WTC11 (cell line): ENCODE measurements at regions not wholly inside any gene's neighbourhood (a gene's known extent, or its start where the extent isn't known, plus 50 kb on each side); places are given as distances from the start of the nearest gene placed in this dataset.

Source experiments
- CTCF ChIP-seq: fragments of 200-600 bp; IDR thresholded peaks from 2 replicates; pipeline ENCODE4 v1.8.0; 2022; ENCODE audit warnings: antibody characterized with exemption
- ETV6 ChIP-seq: sonication (generic); formaldehyde crosslinking; IDR thresholded peaks from 2 replicates; pipeline ENCODE4 v1.8.1; 2022; ENCODE audit warnings: mild to moderate bottlenecking, missing genetic modification reagents
- FOXP1 ChIP-seq: sonication (generic); formaldehyde crosslinking; IDR thresholded peaks from 2 replicates; pipeline ENCODE4 v1.8.0; 2022; ENCODE audit warnings: missing genetic modification reagents, mild to moderate bottlenecking, moderate library complexity, borderline replicate concordance
- HMGXB4 ChIP-seq: sonication (generic); formaldehyde crosslinking; IDR thresholded peaks from 2 replicates; pipeline ENCODE4 v1.8.1; 2023; ENCODE audit warnings: mild to moderate bottlenecking, moderate library complexity, missing genetic modification reagents
- MLX ChIP-seq: sonication (generic); formaldehyde crosslinking; IDR thresholded peaks from 2 replicates; pipeline ENCODE4 v1.8.1; 2023; ENCODE audit warnings: mild to moderate bottlenecking, missing genetic modification reagents, moderate library complexity
- RELA ChIP-seq: sonication (generic); formaldehyde crosslinking; IDR thresholded peaks from 2 replicates; pipeline ENCODE4 v1.8.1; 2022; ENCODE audit warnings: missing genetic modification reagents, mild to moderate bottlenecking, borderline replicate concordance
- SOX15 ChIP-seq: fragments of 250-450 bp; sonication (Bioruptor Pico); IDR thresholded peaks from 2 replicates; pipeline ENCODE4 v1.9.0; 2021; ENCODE audit warnings: mild to moderate bottlenecking
- TEAD1 ChIP-seq: sonication (generic); formaldehyde crosslinking; IDR thresholded peaks from 2 replicates; pipeline ENCODE4 v1.8.0; 2022; ENCODE audit warnings: mild to moderate bottlenecking, missing genetic modification reagents
- ZNF138 ChIP-seq: sonication (generic); formaldehyde crosslinking; conservative IDR thresholded peaks from 2 replicates; pipeline ENCODE4 v1.8.1; 2022; ENCODE audit warnings: mild to moderate bottlenecking, moderate library complexity, missing genetic modification reagents
- ZNF232 ChIP-seq: sonication (generic); formaldehyde crosslinking; IDR thresholded peaks from 2 replicates; pipeline ENCODE4 v1.8.0; 2022; ENCODE audit warnings: mild to moderate bottlenecking, missing genetic modification reagents

- TF ChIP-seq ETV6 (CRISPR knock-in tag) = no peak
- TF ChIP-seq FOXP1 = no peak
- TF ChIP-seq CTCF = no peak
- TF ChIP-seq TEAD1 (CRISPR knock-in tag) = no peak
- no peak for TF ChIP-seq RELA (CRISPR knock-in tag)
- TF ChIP-seq ZNF232 = no peak
- TF ChIP-seq SOX15 (CRISPR knock-in tag) = no peak
- no peak for TF ChIP-seq HMGXB4
- TF ChIP-seq ZNF138 (CRISPR knock-in tag) = no peak
- TF ChIP-seq MLX (CRISPR knock-in tag) = no peak
Observed at GRCh38 chr4:62407534-62407933, 1207.4 kb downstream of the ADGRL3 start.
